ENCODE measurements at regions not wholly inside any gene's neighbourhood (a gene's known extent, or its start where the extent isn't known, plus 50 kb on each side); places are given as distances from the start of the nearest gene placed in this dataset.

DNA sequence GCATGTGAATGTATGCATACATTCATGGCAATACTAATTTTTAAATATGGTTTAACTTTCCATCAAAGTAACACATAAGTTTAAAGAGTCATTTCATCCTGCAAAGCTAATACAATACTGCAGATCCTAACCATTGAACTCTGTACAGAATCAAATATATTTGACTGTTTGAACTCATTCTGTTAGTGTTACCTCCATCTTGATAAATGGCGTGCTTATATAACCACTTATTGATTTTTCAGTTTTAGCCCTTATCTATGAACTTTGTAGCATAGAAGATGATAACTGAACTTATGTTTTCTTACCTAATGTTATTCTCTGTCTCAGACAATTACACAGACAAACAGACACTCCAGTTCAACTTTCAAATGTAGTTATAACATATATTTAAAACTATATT is 731.0 kb upstream of the LRATD1 start (continued):
- TF ChIP-seq, protein P1, sequence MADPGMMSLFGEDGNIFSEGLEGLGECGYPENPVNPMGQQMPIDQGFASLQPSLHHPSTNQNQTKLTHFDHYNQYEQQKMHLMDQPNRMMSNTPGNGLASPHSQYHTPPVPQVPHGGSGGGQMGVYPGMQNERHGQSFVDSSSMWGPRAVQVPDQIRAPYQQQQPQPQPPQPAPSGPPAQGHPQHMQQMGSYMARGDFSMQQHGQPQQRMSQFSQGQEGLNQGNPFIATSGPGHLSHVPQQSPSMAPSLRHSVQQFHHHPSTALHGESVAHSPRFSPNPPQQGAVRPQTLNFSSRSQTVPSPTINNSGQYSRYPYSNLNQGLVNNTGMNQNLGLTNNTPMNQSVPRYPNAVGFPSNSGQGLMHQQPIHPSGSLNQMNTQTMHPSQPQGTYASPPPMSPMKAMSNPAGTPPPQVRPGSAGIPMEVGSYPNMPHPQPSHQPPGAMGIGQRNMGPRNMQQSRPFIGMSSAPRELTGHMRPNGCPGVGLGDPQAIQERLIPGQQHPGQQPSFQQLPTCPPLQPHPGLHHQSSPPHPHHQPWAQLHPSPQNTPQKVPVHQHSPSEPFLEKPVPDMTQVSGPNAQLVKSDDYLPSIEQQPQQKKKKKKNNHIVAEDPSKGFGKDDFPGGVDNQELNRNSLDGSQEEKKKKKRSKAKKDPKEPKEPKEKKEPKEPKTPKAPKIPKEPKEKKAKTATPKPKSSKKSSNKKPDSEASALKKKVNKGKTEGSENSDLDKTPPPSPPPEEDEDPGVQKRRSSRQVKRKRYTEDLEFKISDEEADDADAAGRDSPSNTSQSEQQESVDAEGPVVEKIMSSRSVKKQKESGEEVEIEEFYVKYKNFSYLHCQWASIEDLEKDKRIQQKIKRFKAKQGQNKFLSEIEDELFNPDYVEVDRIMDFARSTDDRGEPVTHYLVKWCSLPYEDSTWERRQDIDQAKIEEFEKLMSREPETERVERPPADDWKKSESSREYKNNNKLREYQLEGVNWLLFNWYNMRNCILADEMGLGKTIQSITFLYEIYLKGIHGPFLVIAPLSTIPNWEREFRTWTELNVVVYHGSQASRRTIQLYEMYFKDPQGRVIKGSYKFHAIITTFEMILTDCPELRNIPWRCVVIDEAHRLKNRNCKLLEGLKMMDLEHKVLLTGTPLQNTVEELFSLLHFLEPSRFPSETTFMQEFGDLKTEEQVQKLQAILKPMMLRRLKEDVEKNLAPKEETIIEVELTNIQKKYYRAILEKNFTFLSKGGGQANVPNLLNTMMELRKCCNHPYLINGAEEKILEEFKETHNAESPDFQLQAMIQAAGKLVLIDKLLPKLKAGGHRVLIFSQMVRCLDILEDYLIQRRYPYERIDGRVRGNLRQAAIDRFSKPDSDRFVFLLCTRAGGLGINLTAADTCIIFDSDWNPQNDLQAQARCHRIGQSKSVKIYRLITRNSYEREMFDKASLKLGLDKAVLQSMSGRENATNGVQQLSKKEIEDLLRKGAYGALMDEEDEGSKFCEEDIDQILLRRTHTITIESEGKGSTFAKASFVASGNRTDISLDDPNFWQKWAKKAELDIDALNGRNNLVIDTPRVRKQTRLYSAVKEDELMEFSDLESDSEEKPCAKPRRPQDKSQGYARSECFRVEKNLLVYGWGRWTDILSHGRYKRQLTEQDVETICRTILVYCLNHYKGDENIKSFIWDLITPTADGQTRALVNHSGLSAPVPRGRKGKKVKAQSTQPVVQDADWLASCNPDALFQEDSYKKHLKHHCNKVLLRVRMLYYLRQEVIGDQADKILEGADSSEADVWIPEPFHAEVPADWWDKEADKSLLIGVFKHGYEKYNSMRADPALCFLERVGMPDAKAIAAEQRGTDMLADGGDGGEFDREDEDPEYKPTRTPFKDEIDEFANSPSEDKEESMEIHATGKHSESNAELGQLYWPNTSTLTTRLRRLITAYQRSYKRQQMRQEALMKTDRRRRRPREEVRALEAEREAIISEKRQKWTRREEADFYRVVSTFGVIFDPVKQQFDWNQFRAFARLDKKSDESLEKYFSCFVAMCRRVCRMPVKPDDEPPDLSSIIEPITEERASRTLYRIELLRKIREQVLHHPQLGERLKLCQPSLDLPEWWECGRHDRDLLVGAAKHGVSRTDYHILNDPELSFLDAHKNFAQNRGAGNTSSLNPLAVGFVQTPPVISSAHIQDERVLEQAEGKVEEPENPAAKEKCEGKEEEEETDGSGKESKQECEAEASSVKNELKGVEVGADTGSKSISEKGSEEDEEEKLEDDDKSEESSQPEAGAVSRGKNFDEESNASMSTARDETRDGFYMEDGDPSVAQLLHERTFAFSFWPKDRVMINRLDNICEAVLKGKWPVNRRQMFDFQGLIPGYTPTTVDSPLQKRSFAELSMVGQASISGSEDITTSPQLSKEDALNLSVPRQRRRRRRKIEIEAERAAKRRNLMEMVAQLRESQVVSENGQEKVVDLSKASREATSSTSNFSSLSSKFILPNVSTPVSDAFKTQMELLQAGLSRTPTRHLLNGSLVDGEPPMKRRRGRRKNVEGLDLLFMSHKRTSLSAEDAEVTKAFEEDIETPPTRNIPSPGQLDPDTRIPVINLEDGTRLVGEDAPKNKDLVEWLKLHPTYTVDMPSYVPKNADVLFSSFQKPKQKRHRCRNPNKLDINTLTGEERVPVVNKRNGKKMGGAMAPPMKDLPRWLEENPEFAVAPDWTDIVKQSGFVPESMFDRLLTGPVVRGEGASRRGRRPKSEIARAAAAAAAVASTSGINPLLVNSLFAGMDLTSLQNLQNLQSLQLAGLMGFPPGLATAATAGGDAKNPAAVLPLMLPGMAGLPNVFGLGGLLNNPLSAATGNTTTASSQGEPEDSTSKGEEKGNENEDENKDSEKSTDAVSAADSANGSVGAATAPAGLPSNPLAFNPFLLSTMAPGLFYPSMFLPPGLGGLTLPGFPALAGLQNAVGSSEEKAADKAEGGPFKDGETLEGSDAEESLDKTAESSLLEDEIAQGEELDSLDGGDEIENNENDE (IDR thresholded peaks at IDR 0.05; ENCODE audit: insufficient replicate concordance, low read length) = no peak
- TF ChIP-seq YY1 (IDR thresholded peaks at IDR 0.05; ENCODE audit: low read depth, low read length) (no peak), GTF2F1 (IDR thresholded peaks at IDR 0.05; ENCODE audit: borderline replicate concordance, low read depth, low read length) (no peak), SIX5 (IDR thresholded peaks at IDR 0.05; ENCODE audit: low read depth, low read length) (no peak), BRCA1 (IDR thresholded peaks at IDR 0.05; ENCODE audit: low read depth, low read length) (no peak), GABPA (IDR thresholded peaks at IDR 0.05; ENCODE audit: borderline replicate concordance, insufficient read depth, low read length) (no peak)
- TF ChIP-seq, protein P2, sequence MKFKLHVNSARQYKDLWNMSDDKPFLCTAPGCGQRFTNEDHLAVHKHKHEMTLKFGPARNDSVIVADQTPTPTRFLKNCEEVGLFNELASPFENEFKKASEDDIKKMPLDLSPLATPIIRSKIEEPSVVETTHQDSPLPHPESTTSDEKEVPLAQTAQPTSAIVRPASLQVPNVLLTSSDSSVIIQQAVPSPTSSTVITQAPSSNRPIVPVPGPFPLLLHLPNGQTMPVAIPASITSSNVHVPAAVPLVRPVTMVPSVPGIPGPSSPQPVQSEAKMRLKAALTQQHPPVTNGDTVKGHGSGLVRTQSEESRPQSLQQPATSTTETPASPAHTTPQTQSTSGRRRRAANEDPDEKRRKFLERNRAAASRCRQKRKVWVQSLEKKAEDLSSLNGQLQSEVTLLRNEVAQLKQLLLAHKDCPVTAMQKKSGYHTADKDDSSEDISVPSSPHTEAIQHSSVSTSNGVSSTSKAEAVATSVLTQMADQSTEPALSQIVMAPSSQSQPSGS (IDR thresholded peaks at IDR 0.05; ENCODE audit: low read length) = no peak
- TF ChIP-seq, protein P3, sequence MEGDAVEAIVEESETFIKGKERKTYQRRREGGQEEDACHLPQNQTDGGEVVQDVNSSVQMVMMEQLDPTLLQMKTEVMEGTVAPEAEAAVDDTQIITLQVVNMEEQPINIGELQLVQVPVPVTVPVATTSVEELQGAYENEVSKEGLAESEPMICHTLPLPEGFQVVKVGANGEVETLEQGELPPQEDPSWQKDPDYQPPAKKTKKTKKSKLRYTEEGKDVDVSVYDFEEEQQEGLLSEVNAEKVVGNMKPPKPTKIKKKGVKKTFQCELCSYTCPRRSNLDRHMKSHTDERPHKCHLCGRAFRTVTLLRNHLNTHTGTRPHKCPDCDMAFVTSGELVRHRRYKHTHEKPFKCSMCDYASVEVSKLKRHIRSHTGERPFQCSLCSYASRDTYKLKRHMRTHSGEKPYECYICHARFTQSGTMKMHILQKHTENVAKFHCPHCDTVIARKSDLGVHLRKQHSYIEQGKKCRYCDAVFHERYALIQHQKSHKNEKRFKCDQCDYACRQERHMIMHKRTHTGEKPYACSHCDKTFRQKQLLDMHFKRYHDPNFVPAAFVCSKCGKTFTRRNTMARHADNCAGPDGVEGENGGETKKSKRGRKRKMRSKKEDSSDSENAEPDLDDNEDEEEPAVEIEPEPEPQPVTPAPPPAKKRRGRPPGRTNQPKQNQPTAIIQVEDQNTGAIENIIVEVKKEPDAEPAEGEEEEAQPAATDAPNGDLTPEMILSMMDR (IDR thresholded peaks at IDR 0.05; ENCODE audit: control extremely low read depth in 1 of 3, insufficient read depth in 1 of 3, low read depth in 1 of 3, low read length in 3 of 3) = no peak

Data from H1 (cell line).